ENCODE measurements at regions not wholly inside any gene's neighbourhood (a gene's known extent, or its start where the extent isn't known, plus 50 kb on each side); places are given as distances from the start of the nearest gene placed in this dataset.

DNA sequence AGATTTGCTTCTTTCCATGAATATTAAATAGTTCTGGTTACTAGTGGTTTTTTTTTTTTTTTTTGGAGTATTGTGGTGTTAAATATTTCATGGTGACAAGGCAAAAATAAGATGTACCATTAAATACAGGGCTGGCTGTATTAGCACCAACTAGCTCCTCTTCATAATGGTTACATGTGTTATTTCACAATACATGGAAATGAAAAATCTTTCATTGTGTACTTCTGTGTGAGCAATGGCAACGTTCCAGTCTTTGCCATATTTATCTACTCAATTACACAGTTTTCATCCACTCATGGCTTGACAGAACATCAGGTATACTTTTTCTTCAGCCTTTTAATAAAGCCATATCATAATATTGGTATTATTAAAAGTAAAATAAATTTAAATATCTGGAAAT is 394.7 kb upstream of the GRM3 start:
- no peak for DNase-seq (ENCODE audit: extremely low spot score)
- POLR2A ChIA-PET: no interaction called here

DNA sequence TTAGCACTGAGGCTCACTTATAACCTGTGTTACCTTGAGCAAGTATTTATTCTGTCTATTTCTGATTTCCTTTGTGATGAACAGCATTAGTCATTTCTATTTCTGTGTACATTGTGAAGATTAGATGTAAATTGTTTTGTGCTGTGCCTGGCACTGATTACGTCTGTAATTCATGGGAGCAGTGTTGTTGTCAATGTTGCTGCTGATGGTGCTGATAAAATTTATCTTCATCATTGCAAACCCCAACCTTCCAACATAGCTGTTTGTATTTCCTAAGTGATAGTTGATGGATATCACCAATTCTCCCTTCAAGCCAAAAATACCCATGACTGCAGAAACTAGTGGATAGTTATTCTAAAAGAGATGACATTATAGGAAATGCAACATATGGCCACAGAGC is 400.5 kb upstream of the GRM3 start:
- ChIA-PET POLR2A (no interaction called here), CTCF (interaction anchor here (1.3 kb wide), 1 partner anchor 22 kb away, joined by 3 read pairs; no protein-coding TSS in a partner anchor)
- TF ChIP-seq, protein P1, sequence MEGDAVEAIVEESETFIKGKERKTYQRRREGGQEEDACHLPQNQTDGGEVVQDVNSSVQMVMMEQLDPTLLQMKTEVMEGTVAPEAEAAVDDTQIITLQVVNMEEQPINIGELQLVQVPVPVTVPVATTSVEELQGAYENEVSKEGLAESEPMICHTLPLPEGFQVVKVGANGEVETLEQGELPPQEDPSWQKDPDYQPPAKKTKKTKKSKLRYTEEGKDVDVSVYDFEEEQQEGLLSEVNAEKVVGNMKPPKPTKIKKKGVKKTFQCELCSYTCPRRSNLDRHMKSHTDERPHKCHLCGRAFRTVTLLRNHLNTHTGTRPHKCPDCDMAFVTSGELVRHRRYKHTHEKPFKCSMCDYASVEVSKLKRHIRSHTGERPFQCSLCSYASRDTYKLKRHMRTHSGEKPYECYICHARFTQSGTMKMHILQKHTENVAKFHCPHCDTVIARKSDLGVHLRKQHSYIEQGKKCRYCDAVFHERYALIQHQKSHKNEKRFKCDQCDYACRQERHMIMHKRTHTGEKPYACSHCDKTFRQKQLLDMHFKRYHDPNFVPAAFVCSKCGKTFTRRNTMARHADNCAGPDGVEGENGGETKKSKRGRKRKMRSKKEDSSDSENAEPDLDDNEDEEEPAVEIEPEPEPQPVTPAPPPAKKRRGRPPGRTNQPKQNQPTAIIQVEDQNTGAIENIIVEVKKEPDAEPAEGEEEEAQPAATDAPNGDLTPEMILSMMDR (IDR thresholded peaks at IDR 0.05; ENCODE audit: control extremely low read depth, extremely low read depth, low read depth, missing control alignments): no peak
- DNase-seq (ENCODE audit: extremely low spot score): no peak

More for the DNA sequence above, 394.7 kb upstream of the GRM3 start:
- TF ChIP-seq, protein P1 (IDR thresholded peaks at IDR 0.05; ENCODE audit: control extremely low read depth, extremely low read depth, low read depth, missing control alignments): no peak
- CTCF ChIA-PET: no interaction called here

DNA sequence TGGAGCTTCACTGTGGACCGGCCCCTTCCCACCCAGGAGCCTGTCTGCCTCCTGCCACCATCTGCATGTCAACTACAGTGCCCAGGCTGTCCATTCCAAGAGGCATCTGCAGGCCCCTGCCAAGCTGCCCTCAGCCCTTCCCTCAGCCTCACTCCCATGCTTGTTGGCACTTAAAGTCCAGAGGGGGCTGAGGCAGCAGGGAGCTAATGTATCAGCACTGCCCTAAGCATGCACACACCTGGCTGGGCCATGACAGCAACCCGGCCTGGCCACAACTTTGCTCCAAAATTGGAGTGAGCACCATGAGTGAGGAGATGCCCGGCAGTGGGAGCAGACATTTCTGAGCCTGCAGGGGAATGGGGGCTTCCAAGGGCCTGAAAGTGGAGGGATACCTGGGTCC is 417.5 kb upstream of the GRM3 start:
- ChIA-PET POLR2A (no interaction called here), CTCF (interaction anchor here (2.1 kb wide), 1 partner anchor 15 kb away, joined by 10 read pairs; no protein-coding TSS in a partner anchor)
- DNase-seq (ENCODE audit: extremely low spot score): no peak
- TF ChIP-seq, protein P1 (IDR thresholded peaks at IDR 0.05; ENCODE audit: control extremely low read depth, extremely low read depth, low read depth, missing control alignments): no peak

DNA sequence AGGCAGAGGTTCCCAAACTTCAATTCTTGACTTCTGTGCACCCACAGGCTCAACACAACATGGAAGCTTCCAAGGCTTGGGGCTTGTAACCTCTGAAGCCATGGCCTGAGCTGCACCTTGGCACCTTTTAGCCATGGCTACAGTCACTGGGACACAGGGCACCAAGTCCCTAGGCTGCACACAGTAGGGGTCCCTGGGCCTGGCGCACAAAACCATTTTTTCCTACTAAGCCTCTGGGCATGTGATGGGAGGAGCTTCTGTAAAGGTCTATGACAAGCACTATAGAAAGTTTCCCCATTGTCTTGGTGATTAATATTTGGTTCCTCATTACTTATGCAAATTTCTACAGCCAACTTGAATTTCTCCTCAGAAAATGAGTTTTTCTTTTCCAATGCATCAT is 420.9 kb upstream of the GRM3 start:
- TF ChIP-seq, protein P1 (IDR thresholded peaks at IDR 0.05; ENCODE audit: control extremely low read depth, extremely low read depth, low read depth, missing control alignments): no peak
- ChIA-PET POLR2A (no interaction called here), CTCF (no interaction called here)
- DNase-seq (ENCODE audit: extremely low spot score): no peak

DNA sequence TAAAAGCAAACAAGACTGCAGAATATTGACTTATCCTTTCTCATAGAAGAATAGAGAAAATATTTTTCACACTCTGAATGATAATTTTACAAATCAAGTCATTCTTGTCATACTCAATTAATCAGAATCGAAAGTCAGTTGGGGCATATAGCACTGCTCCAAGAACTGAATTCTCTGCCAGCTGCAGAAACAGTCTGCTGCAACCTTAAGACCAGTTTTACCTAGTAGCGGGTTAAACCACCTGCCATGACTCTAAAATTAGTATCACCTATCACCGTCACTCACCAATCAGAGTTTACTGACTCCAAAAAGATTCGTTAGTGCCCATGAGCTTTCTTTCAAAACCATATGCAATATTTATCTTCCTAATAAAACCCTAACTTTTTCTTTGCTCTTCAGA is 429.0 kb upstream of the GRM3 start:
- TF ChIP-seq, protein P1 (IDR thresholded peaks at IDR 0.05; ENCODE audit: control extremely low read depth, extremely low read depth, low read depth, missing control alignments): no peak
- no peak for DNase-seq (ENCODE audit: extremely low spot score)
- ChIA-PET POLR2A (no interaction called here), CTCF (interaction anchor here (1.6 kb wide), 1 partner anchor 13 kb away, joined by 6 read pairs; no protein-coding TSS in a partner anchor)

DNA sequence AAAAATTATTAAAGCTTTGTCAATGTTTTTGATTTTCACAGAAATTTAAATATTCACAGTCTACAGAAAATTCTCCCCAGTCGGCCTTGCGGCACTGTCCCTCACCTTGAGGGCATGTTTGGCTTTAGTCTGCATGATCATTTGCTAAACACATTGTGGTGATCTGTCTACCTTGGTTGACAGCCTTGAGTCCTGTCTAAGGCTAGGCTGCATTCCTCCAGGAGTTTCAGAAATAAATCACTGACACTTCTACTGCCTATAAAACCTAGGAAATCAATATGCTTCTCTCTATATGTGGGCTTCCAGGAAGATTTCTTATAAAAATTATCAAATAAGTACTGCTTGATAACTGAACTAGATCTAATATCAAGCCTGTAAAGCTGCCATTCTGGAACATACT is 430.7 kb upstream of the GRM3 start:
- POLR2A ChIA-PET: no interaction called here
- CTCF ChIA-PET: interaction anchor here (0.9 kb wide), 1 partner anchor 8 kb away, joined by 3 read pairs; no protein-coding TSS in a partner anchor

More for the DNA sequence above, 430.7 kb upstream of the GRM3 start:
- no peak for DNase-seq (ENCODE audit: extremely low spot score)
- TF ChIP-seq, protein P1 (IDR thresholded peaks at IDR 0.05; ENCODE audit: control extremely low read depth, extremely low read depth, low read depth, missing control alignments): no peak

Data from GM10248 (cell line).